HG03159 (cell line): ENCODE measurements at regions not wholly inside any gene's neighbourhood (a gene's known extent, or its start where the extent isn't known, plus 50 kb on each side); places are given as distances from the start of the nearest gene placed in this dataset.

Experiments
- ATAC-seq: cut with Tn5 transposase; IDR thresholded peaks from one replicate; pipeline ENCODE4 v1.9.1; 2021; ENCODE audit warnings: mild to moderate bottlenecking, moderate library complexity; ENCODE audit not compliant: unreplicated experiment

DNA sequence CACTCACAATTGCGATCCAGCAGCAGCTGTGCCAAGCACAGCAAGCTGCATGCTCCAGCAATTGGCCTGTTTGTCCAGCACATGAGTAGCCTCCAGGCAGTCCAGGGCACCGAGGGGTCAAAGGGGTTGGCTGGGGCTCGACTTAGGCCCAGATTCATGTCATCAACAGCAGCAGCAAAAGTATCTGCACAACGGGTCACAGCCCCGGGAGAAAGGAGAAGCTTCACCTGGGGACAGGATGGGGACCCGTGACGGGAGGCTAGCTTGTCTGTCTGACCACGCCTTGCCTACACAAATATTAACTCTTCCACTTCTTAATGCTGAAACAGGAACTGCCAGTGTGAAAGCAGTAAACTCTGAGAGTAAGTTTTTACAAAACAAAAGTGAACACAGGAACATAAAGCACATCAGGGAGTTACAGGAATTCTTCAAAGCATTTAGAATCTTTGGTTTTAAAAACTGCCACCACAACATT is 191.2 kb downstream of the PIK3R1 start:
- ATAC-seq, result peak; percentile 95

- no peak for ATAC-seq
Observed at GRCh38 chr5:68407311-68408239, 192.0 kb downstream of the PIK3R1 start.

DNA sequence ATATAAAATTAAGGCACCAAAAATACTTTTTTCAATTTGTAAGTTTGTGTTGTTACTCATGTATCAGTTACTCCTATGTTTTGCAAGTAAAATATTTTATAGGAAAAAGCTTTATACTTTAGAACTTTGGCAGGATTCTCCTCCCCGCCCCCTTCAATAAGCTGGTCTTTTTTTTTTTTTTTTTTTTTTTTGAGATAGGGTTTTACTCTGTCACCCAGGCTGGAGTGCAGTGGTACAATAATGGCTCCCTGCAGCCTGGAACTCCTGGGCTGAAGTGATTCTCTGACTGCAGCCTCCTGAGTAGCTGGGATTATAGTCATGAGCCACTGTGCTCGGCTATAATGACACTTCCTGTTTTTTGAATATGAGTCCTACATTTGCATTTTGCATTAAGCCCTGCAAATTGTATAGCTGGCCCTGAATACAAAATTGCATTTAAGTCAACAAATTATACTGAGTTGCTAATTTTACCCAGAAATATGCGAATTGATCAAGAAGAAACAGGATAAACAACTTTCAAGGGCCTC is 192.9 kb downstream of the PIK3R1 start:
- ATAC-seq, result no peak

DNA sequence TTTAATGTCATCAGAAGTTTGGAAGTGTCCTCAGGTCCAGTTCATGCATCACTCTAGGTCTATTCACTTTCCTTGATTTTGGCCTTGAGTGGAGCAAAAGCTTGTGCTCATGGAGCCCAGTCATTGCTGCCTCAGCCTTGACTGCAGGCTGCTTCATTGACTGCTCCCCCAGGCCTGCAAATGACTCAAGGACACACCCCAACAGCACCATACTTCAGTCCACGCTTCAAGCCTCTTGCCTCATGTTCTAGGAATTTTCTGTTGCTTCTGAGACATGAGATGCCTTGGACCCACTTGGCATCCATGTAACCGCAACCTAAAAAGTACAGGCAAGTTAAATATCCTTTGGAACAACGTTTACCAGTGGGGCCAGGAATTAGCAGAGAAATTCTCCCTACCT is 193.7 kb downstream of the PIK3R1 start:
- no peak for ATAC-seq

GRCh38 chr5:68411161-68411560 is 195.6 kb downstream of the PIK3R1 start:
- no peak for ATAC-seq

- no peak for ATAC-seq
Observed at GRCh38 chr5:68415177-68416085, 199.9 kb downstream of the PIK3R1 start.

GRCh38 chr5:68416714-68417113 is 201.2 kb downstream of the PIK3R1 start:
- no peak for ATAC-seq

GRCh38 chr5:68418201-68418600 is 202.6 kb downstream of the PIK3R1 start:
- ATAC-seq, result no peak

DNA sequence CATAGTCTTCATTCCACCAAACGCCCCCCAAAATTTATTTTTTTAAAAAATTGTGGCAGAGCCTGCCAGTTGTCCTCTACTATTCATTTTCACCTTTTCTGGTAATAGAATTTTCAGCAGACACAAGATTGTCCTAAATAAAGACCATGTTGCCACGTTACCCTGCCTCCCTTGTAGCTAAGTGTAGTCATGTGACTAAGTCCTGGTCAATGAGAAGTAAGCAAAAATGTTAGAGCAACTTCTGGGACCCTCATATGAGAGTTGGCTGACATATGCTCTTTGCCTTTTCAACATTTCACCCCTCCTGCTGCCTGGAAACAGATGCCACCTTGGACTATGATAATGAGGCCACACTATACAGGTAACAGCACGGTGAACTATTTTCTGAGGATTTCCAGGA is 203.1 kb downstream of the PIK3R1 start:
- ATAC-seq, result no peak

DNA sequence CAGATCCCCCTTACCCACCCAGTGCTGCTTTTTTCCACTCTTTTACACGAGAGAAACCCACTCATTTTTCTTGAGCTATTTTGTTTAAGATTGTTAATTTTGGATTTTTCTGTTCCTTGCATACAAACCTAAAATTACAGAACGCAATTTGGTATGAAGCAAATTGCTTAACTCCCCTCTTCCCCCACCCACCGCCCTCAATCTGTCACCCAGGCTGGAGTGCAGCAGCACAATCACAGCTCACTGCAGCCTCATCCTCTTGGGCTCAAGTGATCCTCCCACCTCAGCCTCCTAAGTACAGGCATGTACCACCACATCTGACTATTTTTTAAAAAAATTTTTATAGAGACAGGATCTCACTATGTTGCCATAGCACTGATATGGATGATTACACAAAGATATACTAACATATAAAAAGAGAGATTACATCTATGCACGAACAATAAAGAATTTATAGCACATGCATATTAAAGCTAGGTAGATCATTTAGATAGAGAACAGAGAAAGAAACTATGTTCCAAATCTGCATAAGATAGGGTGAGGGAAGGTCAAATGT is 203.6 kb downstream of the PIK3R1 start:
- ATAC-seq, result no peak

DNA sequence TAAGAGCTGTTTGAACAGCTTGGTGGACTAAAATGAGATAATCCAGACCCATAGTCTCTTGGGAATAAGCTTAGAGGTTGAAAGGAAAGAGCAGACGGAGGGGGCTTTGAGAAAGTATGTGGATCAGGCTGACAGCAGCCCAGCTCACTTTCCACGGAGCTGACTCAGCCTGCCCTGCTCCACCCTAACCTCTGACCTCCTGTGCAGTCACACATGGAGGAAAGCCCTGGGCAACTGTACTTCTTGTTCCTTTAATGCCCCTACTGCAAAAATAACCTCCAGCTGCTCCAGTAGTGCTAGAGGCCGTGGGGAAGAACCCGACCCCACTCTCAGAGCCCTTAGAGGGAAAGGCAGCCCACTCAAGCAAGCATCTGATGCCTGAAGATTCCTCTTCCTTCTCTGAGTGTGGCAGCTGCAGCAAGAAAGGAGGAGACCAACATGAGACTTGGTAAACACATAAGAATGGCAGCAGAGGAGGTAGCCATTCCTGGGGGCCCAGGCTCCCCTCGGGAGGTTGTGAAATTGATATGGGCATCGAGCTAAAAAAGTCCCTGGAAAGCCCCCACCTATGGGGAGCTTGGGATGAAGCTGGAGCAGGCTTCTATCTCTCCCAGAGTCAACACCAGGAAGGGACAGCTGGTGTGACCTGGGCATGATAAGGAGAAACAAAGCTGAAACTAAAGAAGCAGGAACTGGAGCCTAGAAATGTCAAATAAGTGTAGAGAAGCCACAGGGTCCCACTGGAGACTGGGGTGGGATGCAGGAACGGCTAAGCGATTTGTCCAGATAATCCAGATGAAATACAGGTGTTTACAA is 204.3 kb downstream of the PIK3R1 start:
- no peak for ATAC-seq

DNA sequence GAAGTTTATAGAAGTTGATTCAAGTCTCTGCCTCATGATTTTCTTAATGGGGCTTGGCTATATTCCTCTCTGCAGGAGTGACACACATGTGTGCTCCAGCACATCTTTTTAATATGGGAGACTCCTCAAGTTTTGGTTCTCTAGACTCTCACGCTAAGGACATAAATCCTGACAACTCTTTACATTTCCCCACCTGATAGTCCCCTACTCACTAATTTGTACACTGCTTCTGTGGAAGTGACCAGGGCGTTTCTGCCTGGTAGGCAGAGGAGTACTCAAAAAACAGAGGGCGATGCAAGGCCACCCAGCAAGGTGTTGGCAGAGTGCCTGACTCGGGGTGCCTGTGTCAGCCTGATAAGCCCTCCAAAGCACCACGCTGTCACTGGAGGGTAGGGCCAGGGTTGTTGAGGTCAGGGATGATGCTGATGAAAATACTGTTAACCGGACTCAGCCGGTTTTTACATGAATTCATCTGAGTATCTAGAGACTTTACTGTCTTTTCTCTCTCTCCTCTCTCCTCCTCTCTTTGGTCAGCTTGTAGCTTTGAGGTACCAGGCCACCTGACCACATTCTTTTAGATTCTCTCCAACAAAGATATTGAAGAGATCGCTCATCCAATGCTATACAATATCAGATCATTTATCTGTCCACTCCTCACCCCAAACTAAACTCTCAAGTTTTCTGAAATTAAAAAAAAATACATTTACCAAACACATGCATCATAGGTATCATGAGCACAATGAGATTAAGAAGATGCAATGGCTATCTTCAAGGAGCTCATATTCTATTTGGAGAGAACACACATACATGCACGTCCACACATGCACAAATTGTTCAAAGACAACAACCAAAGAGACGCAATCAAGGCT is 205.2 kb downstream of the PIK3R1 start:
- no peak for ATAC-seq

- ATAC-seq, result no peak
Observed at GRCh38 chr5:68421485-68422220, 206.1 kb downstream of the PIK3R1 start.

DNA sequence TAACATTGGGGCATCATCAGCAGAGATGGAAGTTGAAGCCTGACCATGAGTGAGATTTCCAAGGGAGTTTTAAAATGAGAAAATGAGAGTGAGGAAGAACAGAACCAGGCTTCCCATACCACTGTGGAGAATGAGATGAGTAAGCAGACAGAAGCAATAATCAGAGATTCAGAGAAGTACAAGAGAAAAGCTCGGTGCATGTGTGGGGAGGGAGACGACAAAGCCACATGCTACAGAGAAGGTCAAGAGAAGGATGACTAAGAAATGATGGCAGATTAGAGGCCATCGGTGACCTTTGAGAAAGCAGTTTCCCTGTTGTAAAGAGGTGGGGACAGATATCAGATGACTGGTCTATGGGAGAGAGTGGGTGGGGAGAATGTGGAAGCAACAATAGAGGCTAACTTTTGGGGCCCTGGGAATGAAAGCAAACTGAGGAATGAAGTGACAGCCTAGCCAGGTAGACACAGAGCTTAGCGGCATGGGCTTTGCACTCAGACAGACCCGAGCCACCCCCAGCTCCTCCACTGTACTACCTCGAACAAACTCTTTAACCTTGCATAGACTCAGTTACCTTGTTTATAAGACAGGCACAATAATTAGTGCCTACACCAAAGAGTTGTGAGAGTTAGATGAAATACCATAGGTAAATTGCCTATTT is 207.7 kb downstream of the PIK3R1 start:
- ATAC-seq, result peak; percentile 40

- ATAC-seq, result peak; percentile 87
Observed at GRCh38 chr5:68424799-68425537, 209.4 kb downstream of the PIK3R1 start.

- no peak for ATAC-seq
Observed at GRCh38 chr5:68426586-68426985, 211.0 kb downstream of the PIK3R1 start.

DNA sequence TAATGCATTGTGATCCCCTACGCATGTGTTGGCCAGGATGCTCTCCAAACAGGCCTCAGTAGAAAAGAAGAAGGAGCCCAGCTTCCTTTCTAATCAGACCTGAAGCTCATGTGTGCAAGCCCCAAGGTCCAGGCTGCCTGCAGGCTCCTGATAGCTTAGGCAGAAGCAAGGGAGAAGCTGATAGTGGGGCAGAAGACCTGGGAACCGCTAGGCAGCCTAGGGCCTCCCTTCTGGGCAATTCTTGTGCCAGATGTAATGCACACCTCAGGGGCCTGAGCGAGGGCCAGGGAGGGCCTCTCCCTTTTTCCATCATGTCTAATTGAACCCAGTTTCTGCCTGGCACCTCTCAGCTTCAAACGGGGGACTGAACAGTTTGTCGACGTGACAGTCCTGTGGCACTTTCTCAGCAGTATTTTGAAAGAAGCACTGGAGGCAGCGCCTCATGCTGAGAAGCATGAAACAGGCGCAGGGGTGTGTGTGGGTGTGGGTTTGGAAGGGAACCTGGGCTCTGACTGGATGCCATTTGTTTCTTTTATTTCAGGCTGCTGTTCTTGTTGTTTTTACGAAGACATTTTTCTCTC is 212.8 kb downstream of the PIK3R1 start:
- no peak for ATAC-seq
